ENCODE measurements at regions not wholly inside any gene's neighbourhood (a gene's known extent, or its start where the extent isn't known, plus 50 kb on each side); places are given as distances from the start of the nearest gene placed in this dataset.

GRCh38 chr14:99077076-99077843, 194.7 kb downstream of the BCL11B start:
- Histone ChIP-seq H3K36me3 (ENCODE audit: control insufficient read depth, insufficient read depth, low read length) (no peaks in the 10 kb centered on the region), H3K27ac (ENCODE audit: low read length) (no peak overlapping the region), H3K4me3 (ENCODE audit: low read length) (no peak overlapping the region), H3K27me3 (ENCODE audit: control insufficient read depth, insufficient read depth, low read length) (no peaks in the 10 kb centered on the region), H3K9me3 (ENCODE audit: control insufficient read depth, low read depth, low read length) (no peaks in the 10 kb centered on the region), H3K4me1 (ENCODE audit: control insufficient read depth, insufficient read depth, low read length) (no peaks in the 10 kb centered on the region)
- WGBS (ENCODE audit: insufficient coverage, low lambda C conversion rate) = 72% methylated on average over 2 of the region's 8 CpGs
- no peak for DNase-seq

GRCh38 chr14:99077844-99078236, 194.2 kb downstream of the BCL11B start:
- WGBS (ENCODE audit: insufficient coverage, low lambda C conversion rate) = no CpG with 5 or more reads among the region's 6 CpGs
- DNase-seq = no peak

GRCh38 chr14:99078426-99078825, 193.6 kb downstream of the BCL11B start:
- H3K4me3 ChIP-seq (ENCODE audit: low read length) = no peak overlapping the region
- no CpG with 5 or more reads among the region's 7 CpGs for WGBS (ENCODE audit: insufficient coverage, low lambda C conversion rate)

More at GRCh38 chr14:99077844-99078236, 194.2 kb downstream of the BCL11B start:
- H3K36me3 ChIP-seq (ENCODE audit: control insufficient read depth, insufficient read depth, low read length) = no peaks in the 10 kb centered on the region
- no peak overlapping the region for H3K4me3 ChIP-seq (ENCODE audit: low read length)
- H3K27ac ChIP-seq (ENCODE audit: low read length) = no peak overlapping the region
- no peaks in the 10 kb centered on the region for H3K27me3 ChIP-seq (ENCODE audit: control insufficient read depth, insufficient read depth, low read length)
- no peaks in the 10 kb centered on the region for H3K9me3 ChIP-seq (ENCODE audit: control insufficient read depth, low read depth, low read length)
- H3K4me1 ChIP-seq (ENCODE audit: control insufficient read depth, insufficient read depth, low read length) = no peaks in the 10 kb centered on the region

GRCh38 chr14:99079061-99079727, 192.8 kb downstream of the BCL11B start:
- no CpG with 5 or more reads among the region's 9 CpGs for WGBS (ENCODE audit: insufficient coverage, low lambda C conversion rate)
- no peak overlapping the region for H3K27ac ChIP-seq (ENCODE audit: low read length)
- no peaks in the 10 kb centered on the region for H3K36me3 ChIP-seq (ENCODE audit: control insufficient read depth, insufficient read depth, low read length)
- H3K4me3 ChIP-seq (ENCODE audit: low read length) = no peak overlapping the region
- DNase-seq = no peak
- no peaks in the 10 kb centered on the region for H3K9me3 ChIP-seq (ENCODE audit: control insufficient read depth, low read depth, low read length)
- no peaks in the 10 kb centered on the region for H3K4me1 ChIP-seq (ENCODE audit: control insufficient read depth, insufficient read depth, low read length)
- H3K27me3 ChIP-seq (ENCODE audit: control insufficient read depth, insufficient read depth, low read length) = no peaks in the 10 kb centered on the region

More at GRCh38 chr14:99078426-99078825, 193.6 kb downstream of the BCL11B start:
- DNase-seq = no peak
- Histone ChIP-seq H3K27ac (ENCODE audit: low read length) (no peak overlapping the region), H3K4me1 (ENCODE audit: control insufficient read depth, insufficient read depth, low read length) (no peaks in the 10 kb centered on the region), H3K27me3 (ENCODE audit: control insufficient read depth, insufficient read depth, low read length) (no peaks in the 10 kb centered on the region), H3K36me3 (ENCODE audit: control insufficient read depth, insufficient read depth, low read length) (no peaks in the 10 kb centered on the region), H3K9me3 (ENCODE audit: control insufficient read depth, low read depth, low read length) (no peaks in the 10 kb centered on the region)

- WGBS (ENCODE audit: insufficient coverage, low lambda C conversion rate) = no CpG with 5 or more reads among the region's 3 CpGs
- Histone ChIP-seq H3K27me3 (ENCODE audit: control insufficient read depth, insufficient read depth, low read length) (no peaks in the 10 kb centered on the region), H3K4me1 (ENCODE audit: control insufficient read depth, insufficient read depth, low read length) (no peaks in the 10 kb centered on the region), H3K9me3 (ENCODE audit: control insufficient read depth, low read depth, low read length) (no peaks in the 10 kb centered on the region), H3K36me3 (ENCODE audit: control insufficient read depth, insufficient read depth, low read length) (no peaks in the 10 kb centered on the region), H3K27ac (ENCODE audit: low read length) (no peak overlapping the region), H3K4me3 (ENCODE audit: low read length) (no peak overlapping the region)
- DNase-seq = no peak
Observed at GRCh38 chr14:99080306-99080705, 191.7 kb downstream of the BCL11B start.

GRCh38 chr14:99081156-99081765, 190.7 kb downstream of the BCL11B start:
- Histone ChIP-seq H3K27me3 (ENCODE audit: control insufficient read depth, insufficient read depth, low read length) (no peaks in the 10 kb centered on the region), H3K9me3 (ENCODE audit: control insufficient read depth, low read depth, low read length) (no peaks in the 10 kb centered on the region), H3K4me3 (ENCODE audit: low read length) (no peak overlapping the region), H3K36me3 (ENCODE audit: control insufficient read depth, insufficient read depth, low read length) (no peaks in the 10 kb centered on the region), H3K4me1 (ENCODE audit: control insufficient read depth, insufficient read depth, low read length) (no peaks in the 10 kb centered on the region), H3K27ac (ENCODE audit: low read length) (no peak overlapping the region)
- WGBS (ENCODE audit: insufficient coverage, low lambda C conversion rate) = no CpG with 5 or more reads among the region's 9 CpGs
- DNase-seq = no peak

- Histone ChIP-seq H3K27ac (ENCODE audit: low read length) (no peak overlapping the region), H3K27me3 (ENCODE audit: control insufficient read depth, insufficient read depth, low read length) (no peaks in the 10 kb centered on the region), H3K4me1 (ENCODE audit: control insufficient read depth, insufficient read depth, low read length) (no peaks in the 10 kb centered on the region), H3K4me3 (ENCODE audit: low read length) (no peak overlapping the region), H3K9me3 (ENCODE audit: control insufficient read depth, low read depth, low read length) (no peaks in the 10 kb centered on the region), H3K36me3 (ENCODE audit: control insufficient read depth, insufficient read depth, low read length) (no peaks in the 10 kb centered on the region)
- no peak for DNase-seq
- no CpG with 5 or more reads among the region's 2 CpGs for WGBS (ENCODE audit: insufficient coverage, low lambda C conversion rate)
Observed at GRCh38 chr14:99081880-99082279, 190.1 kb downstream of the BCL11B start.

GRCh38 chr14:99093532-99094517, 178.2 kb downstream of the BCL11B start:
- H3K9me3 ChIP-seq (ENCODE audit: control insufficient read depth, low read depth, low read length) = peaks cover 2% of the 10 kb centered on the region
- H3K27ac ChIP-seq (ENCODE audit: low read length) = no peak overlapping the region
- H3K4me1 ChIP-seq (ENCODE audit: control insufficient read depth, insufficient read depth, low read length) = no peaks in the 10 kb centered on the region
- 75% methylated on average over 4 of the region's 17 CpGs for WGBS (ENCODE audit: insufficient coverage, low lambda C conversion rate)
- H3K4me3 ChIP-seq (ENCODE audit: low read length) = no peak overlapping the region
- no peaks in the 10 kb centered on the region for H3K36me3 ChIP-seq (ENCODE audit: control insufficient read depth, insufficient read depth, low read length)
- no peaks in the 10 kb centered on the region for H3K27me3 ChIP-seq (ENCODE audit: control insufficient read depth, insufficient read depth, low read length)
- no peak for DNase-seq

GRCh38 chr14:99094901-99095300, 177.1 kb downstream of the BCL11B start:
- H3K36me3 ChIP-seq (ENCODE audit: control insufficient read depth, insufficient read depth, low read length) = no peaks in the 10 kb centered on the region
- 82% methylated on average over 2 of the region's 12 CpGs for WGBS (ENCODE audit: insufficient coverage, low lambda C conversion rate)
- no peaks in the 10 kb centered on the region for H3K27me3 ChIP-seq (ENCODE audit: control insufficient read depth, insufficient read depth, low read length)

GRCh38 chr14:99095369-99095768, 176.6 kb downstream of the BCL11B start:
- Histone ChIP-seq H3K9me3 (ENCODE audit: control insufficient read depth, low read depth, low read length) (peaks cover 2% of the 10 kb centered on the region), H3K36me3 (ENCODE audit: control insufficient read depth, insufficient read depth, low read length) (no peaks in the 10 kb centered on the region), H3K4me3 (ENCODE audit: low read length) (no peak overlapping the region), H3K27me3 (ENCODE audit: control insufficient read depth, insufficient read depth, low read length) (no peaks in the 10 kb centered on the region), H3K4me1 (ENCODE audit: control insufficient read depth, insufficient read depth, low read length) (no peaks in the 10 kb centered on the region), H3K27ac (ENCODE audit: low read length) (no peak overlapping the region)
- no peak for DNase-seq
- WGBS (ENCODE audit: insufficient coverage, low lambda C conversion rate) = 94% methylated on average over 2 of the region's 2 CpGs

More at GRCh38 chr14:99094901-99095300, 177.1 kb downstream of the BCL11B start:
- no peak overlapping the region for H3K4me3 ChIP-seq (ENCODE audit: low read length)
- peaks cover 2% of the 10 kb centered on the region for H3K9me3 ChIP-seq (ENCODE audit: control insufficient read depth, low read depth, low read length)
- no peak for DNase-seq
- H3K4me1 ChIP-seq (ENCODE audit: control insufficient read depth, insufficient read depth, low read length) = no peaks in the 10 kb centered on the region
- H3K27ac ChIP-seq (ENCODE audit: low read length) = no peak overlapping the region
